H4 (cell line): ENCODE measurements at regions not wholly inside any gene's neighbourhood (a gene's known extent, or its start where the extent isn't known, plus 50 kb on each side); places are given as distances from the start of the nearest gene placed in this dataset.

Source experiments
- DNase-seq: peaks from one replicate; pipeline ENCODE4 v3.0.0-alpha.2; 2015; ENCODE audit warnings: low spot score

- no peak for DNase-seq
These were observed 363.8 kb downstream of the PMP22 start for GRCh38 chr17:14901376-14901775.

DNA sequence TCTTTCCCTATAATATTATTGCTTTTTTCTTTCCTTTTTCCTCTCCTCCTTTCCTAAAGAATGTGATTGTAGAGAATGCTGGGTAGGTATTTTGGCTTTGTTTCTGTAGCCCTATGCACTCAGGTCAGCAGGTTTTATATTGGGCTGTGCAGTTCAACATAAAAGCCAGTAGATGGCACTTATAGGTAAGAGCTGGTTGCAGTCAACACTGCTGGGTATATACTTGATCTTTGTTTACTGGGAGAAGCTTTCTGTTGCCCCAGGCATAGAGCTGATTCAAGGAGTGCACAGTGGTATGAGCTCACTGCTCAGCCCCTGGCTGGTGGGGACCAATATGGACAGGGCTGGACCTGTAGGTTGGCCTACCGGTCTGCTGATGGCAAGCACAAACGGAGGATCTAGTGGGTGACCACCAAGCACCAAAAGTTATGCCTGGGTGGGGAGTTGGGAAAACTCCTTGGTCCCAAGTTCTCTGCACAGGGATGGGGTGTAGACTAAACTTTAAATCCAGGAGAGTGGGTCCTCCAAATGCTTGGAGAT is 378.9 kb downstream of the PMP22 start:
- peak; percentile 30 for DNase-seq

DNA sequence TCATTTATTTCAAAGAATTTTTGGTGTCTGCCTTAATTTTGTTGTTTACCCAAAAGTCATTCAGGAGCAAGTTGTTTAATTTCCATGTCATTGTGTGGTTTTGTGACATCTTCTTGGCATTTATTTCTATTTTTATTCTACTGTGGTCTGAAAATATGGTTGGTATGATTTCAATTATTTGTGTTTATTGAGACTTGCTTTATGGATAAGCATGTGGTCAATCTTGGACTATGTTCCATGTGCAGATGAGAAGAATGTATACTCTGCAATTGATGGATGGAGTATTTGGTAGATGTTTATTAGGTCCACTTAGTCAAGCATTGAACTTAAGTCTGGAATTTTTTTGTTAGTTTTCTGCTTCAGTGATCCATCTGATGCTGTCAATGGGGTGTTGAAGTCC is 383.0 kb downstream of the PMP22 start:
- DNase-seq = no peak

GRCh38 chr17:14875557-14876412 is 389.3 kb downstream of the PMP22 start:
- no peak for DNase-seq

GRCh38 chr17:14873996-14874395 is 391.1 kb downstream of the PMP22 start:
- no peak for DNase-seq

DNA sequence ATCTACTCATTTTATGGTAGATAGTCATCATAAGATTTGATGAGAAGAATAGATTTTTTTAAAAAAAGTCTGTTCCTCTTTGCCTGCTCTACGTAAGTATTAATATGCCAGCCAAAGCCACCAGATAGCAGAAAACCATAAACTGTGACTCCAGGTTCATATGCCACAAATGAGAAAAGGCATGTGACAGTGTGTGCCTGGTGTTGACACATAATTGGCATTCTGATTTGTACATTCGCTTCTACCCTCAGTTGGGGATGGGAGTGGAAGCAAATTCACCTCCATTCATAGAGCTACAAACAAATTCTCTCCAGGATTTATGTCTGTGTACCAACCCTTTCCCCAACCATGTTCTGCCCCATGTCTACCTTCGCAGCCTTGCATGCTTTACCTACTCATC is 391.6 kb downstream of the PMP22 start:
- no peak for DNase-seq

DNA sequence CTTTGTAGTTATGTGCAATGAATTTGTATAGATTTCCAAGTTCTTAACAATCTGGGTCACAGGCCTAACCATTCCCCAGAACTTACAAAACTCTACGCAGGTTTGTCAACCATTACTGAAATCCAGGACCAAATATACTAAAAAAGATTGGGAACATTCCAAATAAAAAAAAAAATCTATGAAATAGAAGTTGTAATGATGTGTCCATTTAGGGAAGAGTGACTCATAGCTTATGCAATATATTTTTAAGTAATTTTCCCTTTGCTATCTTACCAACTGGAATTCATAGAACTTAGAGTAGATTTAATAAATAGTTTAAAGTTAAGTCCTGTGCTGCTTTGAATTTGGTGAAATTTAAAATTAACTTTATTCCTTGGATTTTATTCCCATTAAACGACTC is 393.2 kb downstream of the PMP22 start:
- DNase-seq = no peak

- DNase-seq = no peak
These were observed 398.9 kb downstream of the PMP22 start for GRCh38 chr17:14866266-14866665.

GRCh38 chr17:14864127-14864526 is 401.0 kb downstream of the PMP22 start:
- no peak for DNase-seq

DNA sequence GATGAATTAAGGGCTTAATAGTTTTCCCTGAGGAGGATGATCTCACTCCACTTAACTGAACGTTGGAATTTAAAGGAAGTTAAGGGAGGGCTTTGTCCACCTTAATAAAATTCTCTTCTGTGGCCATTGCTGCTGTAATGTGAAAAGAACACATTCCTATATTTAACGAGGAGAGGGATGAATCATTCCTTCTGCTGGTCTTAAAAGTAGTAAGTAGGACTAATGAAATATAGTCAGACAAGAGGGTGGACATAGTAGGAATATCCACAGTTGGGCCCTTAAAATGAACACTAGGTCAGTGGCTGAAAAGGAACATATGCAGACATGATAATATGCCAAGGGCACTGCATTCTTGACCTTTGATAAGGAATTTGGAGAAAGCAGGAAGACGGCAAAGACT is 405.6 kb downstream of the PMP22 start:
- DNase-seq = no peak

DNA sequence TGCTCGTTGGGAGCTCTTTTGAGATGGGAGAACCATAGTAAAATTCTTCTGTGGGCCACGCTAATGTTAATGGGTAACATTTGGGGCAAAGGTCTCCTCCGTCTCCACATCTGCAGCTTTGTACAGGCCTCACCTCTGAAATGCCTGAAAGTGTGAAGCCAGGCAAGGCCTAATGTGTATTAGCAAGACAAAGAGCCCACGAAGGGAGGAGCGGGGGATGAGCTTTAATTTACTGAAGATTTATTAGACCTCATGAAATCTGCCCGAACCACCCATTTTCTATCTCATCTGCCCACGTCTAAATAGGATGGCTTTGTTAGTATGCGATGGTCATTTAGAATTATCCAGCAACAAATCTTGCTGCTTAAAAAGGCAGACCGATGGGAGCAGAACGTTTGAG is 408.9 kb downstream of the PMP22 start:
- DNase-seq = no peak

DNA sequence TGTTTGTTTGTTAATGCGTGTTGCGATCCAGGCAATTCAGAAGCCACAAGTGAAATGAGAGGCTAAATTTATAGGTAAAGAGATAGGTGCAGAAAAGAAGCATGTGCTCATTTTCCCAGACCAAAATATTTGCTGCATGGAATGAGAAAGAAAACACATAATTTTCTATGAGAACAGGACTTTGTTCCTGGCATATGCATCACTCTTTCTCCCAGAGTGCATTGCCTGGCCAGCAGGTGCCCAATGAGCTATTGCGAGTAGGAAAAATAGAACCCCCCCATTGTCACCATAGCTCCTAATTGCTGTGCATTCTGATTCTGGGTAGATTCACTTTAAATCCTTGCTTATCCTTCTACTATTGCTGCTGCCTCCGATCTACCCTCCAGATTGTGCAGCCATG is 410.4 kb downstream of the PMP22 start:
- no peak for DNase-seq

- DNase-seq = no peak
These were observed 419.4 kb downstream of the PMP22 start for GRCh38 chr17:14845591-14846281.

- no peak for DNase-seq
These were observed 421.9 kb downstream of the PMP22 start for GRCh38 chr17:14843086-14843795.

- no peak for DNase-seq
These were observed 424.4 kb downstream of the PMP22 start for GRCh38 chr17:14840616-14841231.

DNA sequence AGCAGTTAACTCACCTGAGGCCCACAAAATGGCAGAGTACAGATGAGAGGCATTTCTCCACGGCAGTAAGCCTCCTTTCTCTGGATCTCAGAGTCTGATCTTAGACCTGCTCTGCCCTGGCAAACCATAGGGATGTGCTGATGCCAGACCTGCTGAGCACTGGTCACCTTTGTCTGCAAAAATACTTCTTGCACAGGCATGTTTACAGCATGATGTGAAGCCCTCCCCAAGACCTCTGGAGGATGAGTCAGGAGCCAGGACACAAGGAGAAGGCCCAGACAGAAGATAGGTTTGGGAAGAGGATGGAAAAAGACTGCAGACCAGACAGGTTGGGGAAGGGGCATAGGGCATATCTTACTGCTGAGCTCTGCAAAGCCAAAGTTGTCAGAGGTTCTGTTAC is 426.6 kb downstream of the PMP22 start:
- DNase-seq = no peak

DNA sequence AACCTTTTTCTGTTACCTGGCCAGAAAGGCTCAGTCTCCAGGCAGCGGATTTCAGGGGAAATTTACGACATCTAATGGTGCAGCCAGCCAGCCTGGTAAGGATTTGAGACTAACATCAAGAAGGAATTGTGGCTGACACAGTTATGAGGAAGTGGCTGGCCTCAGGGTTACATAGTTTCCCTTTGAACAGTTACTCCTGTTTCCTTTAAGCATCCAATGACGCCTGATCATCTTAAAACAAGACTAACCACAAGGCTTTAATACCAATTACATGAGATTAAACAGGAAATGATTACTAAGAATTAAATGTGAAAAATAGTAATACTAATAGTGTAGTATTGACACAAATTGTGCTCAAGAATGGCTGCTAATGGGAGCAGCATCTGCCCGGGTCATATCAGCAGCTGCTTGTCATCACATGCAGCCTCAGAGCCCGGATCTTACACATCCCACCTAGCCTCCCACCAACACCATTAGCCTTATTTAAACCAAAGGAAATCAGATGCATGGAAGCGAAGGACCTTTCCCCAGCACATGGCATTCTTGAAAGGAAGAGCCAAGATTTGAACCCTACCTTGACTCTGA is 431.8 kb downstream of the PMP22 start:
- peak; percentile 57 for DNase-seq

DNA sequence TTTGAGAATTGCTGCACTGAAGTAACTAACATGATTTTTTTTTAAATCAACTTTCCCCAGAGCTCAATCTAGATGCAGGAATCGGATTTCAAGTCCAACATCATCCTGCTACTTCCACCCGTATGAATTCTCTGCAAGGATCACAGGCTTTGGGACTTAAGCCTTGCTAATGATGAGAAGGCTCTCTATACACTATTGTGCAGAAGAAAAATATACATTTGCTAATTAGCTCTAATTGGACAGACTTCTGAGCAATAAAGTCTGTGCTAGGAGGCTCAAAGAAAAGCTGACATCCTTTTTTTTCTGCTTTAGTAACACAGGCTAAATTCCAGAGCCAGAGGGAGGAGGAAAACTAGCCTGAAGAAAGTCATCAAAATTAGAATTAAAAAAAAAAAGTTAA is 433.6 kb downstream of the PMP22 start:
- no peak for DNase-seq

- DNase-seq = no peak
These were observed 437.7 kb downstream of the PMP22 start for GRCh38 chr17:14827396-14827919.

GRCh38 chr17:14826358-14826757 is 438.8 kb downstream of the PMP22 start:
- no peak for DNase-seq

DNA sequence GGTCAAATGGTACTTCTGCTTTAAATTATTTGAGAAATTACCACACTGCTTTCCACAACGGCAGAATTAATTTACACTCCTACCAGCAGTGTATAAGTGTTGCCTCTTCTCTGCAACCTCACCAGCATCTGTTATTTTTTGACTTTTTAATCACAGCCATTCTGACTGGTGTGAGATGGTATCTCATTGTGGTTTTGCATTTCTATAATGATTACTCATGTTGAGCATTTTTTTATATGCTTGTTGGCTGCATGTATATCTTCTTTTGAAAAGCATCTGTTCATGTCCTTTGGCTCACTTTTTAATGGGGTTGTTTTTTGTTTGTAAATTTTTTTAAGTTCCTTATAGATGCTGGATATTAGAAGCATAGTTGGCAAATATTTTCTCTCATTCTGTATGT is 446.7 kb downstream of the PMP22 start:
- no peak for DNase-seq
